H9 (cell line): ENCODE measurements at regions not wholly inside any gene's neighbourhood (a gene's known extent, or its start where the extent isn't known, plus 50 kb on each side); places are given as distances from the start of the nearest gene placed in this dataset.

Source experiments
- DNase-seq: peaks from one replicate; pipeline ENCODE4 v3.0.0-alpha.2; 2017
- H2AFZ ChIP-seq: one replicate; pipeline ENCODE4 v1.6.1; 2013; ENCODE audit warnings: mild to moderate bottlenecking, low read length, control low read depth, moderate library complexity
- H2AK5ac ChIP-seq: 2 replicates; pipeline ENCODE4 v1.6.1; 2013; ENCODE audit warnings: low read length, control low read depth, mixed read lengths; ENCODE audit not compliant: insufficient read length
- H2BK120ac ChIP-seq: one replicate; pipeline ENCODE4 v1.6.1; 2013; ENCODE audit warnings: low read depth, mild to moderate bottlenecking, low read length, control low read depth, inconsistent platforms; ENCODE audit not compliant: poor library complexity, severe bottlenecking
- H2BK12ac ChIP-seq: 2 replicates; pipeline ENCODE4 v1.6.1; 2013; ENCODE audit warnings: low read length, control low read depth, mixed read lengths, low read depth; ENCODE audit not compliant: insufficient read length
- H2BK15ac ChIP-seq: 2 replicates; pipeline ENCODE4 v1.6.1; 2013; ENCODE audit warnings: low read depth, low read length, control low read depth
- H2BK20ac ChIP-seq: one replicate; pipeline ENCODE4 v1.6.1; 2013; ENCODE audit warnings: low read depth, mild to moderate bottlenecking, low read length, control low read depth, inconsistent platforms; ENCODE audit not compliant: poor library complexity, severe bottlenecking
- H2BK5ac ChIP-seq: 2 replicates; pipeline ENCODE4 v1.6.1; 2013; ENCODE audit warnings: low read length, control low read depth, mixed read lengths; ENCODE audit not compliant: insufficient read length
- H3K14ac ChIP-seq: 2 replicates; pipeline ENCODE4 v1.6.1; 2013; ENCODE audit warnings: low read length, control low read depth; ENCODE audit not compliant: insufficient read depth
- H3K18ac ChIP-seq: 2 replicates; pipeline ENCODE4 v1.6.1; 2013; ENCODE audit warnings: low read depth, mild to moderate bottlenecking, mixed read lengths, low read length, control low read depth; ENCODE audit not compliant: insufficient read length
- H3K23ac ChIP-seq: 2 replicates; pipeline ENCODE4 v1.6.1; 2013; ENCODE audit warnings: low read length, control low read depth, mixed read lengths, low read depth; ENCODE audit not compliant: insufficient read length
- H3K23me2 ChIP-seq: 2 replicates; pipeline ENCODE4 v1.6.1; 2013; ENCODE audit warnings: low read depth, mild to moderate bottlenecking, mixed read lengths, low read length, control low read depth; ENCODE audit not compliant: insufficient read length, poor library complexity, severe bottlenecking
- H3K27ac ChIP-seq: 2 replicates; pipeline ENCODE4 v1.5.1; 2013; ENCODE audit warnings: low read length, control low read depth, mixed read lengths, low read depth; ENCODE audit not compliant: insufficient read length
- H3K27me3 ChIP-seq: 2 replicates; pipeline ENCODE4 v1.6.1; 2013; ENCODE audit warnings: low read length, control low read depth, inconsistent platforms; ENCODE audit not compliant: insufficient read depth
- H3K4ac ChIP-seq: 2 replicates; pipeline ENCODE4 v1.6.1; 2013; ENCODE audit warnings: low read depth, mild to moderate bottlenecking, control low read depth, inconsistent platforms, low read length, moderate library complexity
- H3K4me1 ChIP-seq: 2 replicates; pipeline ENCODE4 v1.6.1; 2013; ENCODE audit warnings: low read length, control low read depth, inconsistent platforms; ENCODE audit not compliant: insufficient read depth
- H3K4me2 ChIP-seq: 2 replicates; pipeline ENCODE4 v1.6.1; 2013; ENCODE audit warnings: low read length, control low read depth, mixed read lengths; ENCODE audit not compliant: insufficient read length, insufficient read depth
- H3K56ac ChIP-seq: 2 replicates; pipeline ENCODE4 v1.6.1; 2013; ENCODE audit warnings: low read depth, mild to moderate bottlenecking, mixed read lengths, low read length, control low read depth; ENCODE audit not compliant: insufficient read length
- H3K79me1 ChIP-seq: 2 replicates; pipeline ENCODE4 v1.6.1; 2013; ENCODE audit warnings: low read depth, mild to moderate bottlenecking, moderate library complexity, low read length, control low read depth, inconsistent platforms; ENCODE audit not compliant: insufficient read depth, poor library complexity, severe bottlenecking
- H3K79me2 ChIP-seq: 2 replicates; pipeline ENCODE4 v1.6.1; 2013; ENCODE audit warnings: low read length, control low read depth, inconsistent platforms; ENCODE audit not compliant: insufficient read depth
- H3K9ac ChIP-seq: 2 replicates; pipeline ENCODE4 v1.6.1; 2013; ENCODE audit warnings: low read length, control low read depth, mixed read lengths; ENCODE audit not compliant: insufficient read length; ENCODE audit errors: extremely low read depth
- H3K9me3 ChIP-seq: one replicate; pipeline ENCODE4 v1.6.1; 2013; ENCODE audit warnings: low read depth, low read length, inconsistent platforms; ENCODE audit not compliant: control insufficient read depth
- H3T11ph ChIP-seq: one replicate; pipeline ENCODE4 v1.6.1; 2013; ENCODE audit warnings: mild to moderate bottlenecking, low read length, control low read depth, inconsistent platforms
- H4K20me1 ChIP-seq: one replicate; pipeline ENCODE4 v1.6.1; 2013; ENCODE audit not compliant: control insufficient read depth, insufficient read length, insufficient read depth
- H4K5ac ChIP-seq: 2 replicates; pipeline ENCODE4 v1.6.1; 2013; ENCODE audit warnings: low read depth, mild to moderate bottlenecking, mixed read lengths, low read length, control low read depth; ENCODE audit not compliant: insufficient read length
- H4K8ac ChIP-seq: replicated peaks from 2 replicates; pipeline ENCODE4 v1.6.1; 2013; ENCODE audit warnings: low read length, control low read depth, mixed read lengths, low read depth; ENCODE audit not compliant: insufficient read length
- H4K91ac ChIP-seq: 2 replicates; pipeline ENCODE4 v1.6.1; 2013; ENCODE audit warnings: low read depth, mild to moderate bottlenecking, moderate library complexity, mixed read lengths, low read length, control low read depth; ENCODE audit not compliant: insufficient read length
- H3K27ac Mint-ChIP-seq, 3 experiments: 2 replicates in 2 of 3; 3 replicates in 1 of 3; pipeline ENCODE4 v1.8.0; 2020 to 2021; ENCODE audit warnings: mixed read lengths in 3 of 3, mild to moderate bottlenecking in 1 of 3, moderate library complexity in 1 of 3
- H3K27me3 Mint-ChIP-seq: 2 replicates; pipeline ENCODE4 v1.8.0; 2021; ENCODE audit warnings: low read depth, mild to moderate bottlenecking, moderate library complexity, mixed read lengths
- H3K36me3 Mint-ChIP-seq, 3 experiments: 2 replicates in 2 of 3; 3 replicates in 1 of 3; pipeline ENCODE4 v1.8.0; 2020 to 2021; ENCODE audit warnings: low read depth in 3 of 3, mixed read lengths in 3 of 3; ENCODE audit not compliant: insufficient read depth in 1 of 3
- H3K4me1 Mint-ChIP-seq, 2 experiments: 2 replicates each; pipeline ENCODE4 v1.8.0; 2020; ENCODE audit warnings: mixed read lengths in 2 of 2
- H3K4me3 Mint-ChIP-seq, 2 experiments: 2 replicates in 1 of 2; 3 replicates in 1 of 2; pipeline ENCODE4 v1.8.0; 2020 to 2021; ENCODE audit warnings: mild to moderate bottlenecking in 2 of 2, mixed read lengths in 2 of 2, moderate library complexity in 1 of 2
- H3K9me3 Mint-ChIP-seq, 2 experiments: 2 replicates in 1 of 2; 3 replicates in 1 of 2; pipeline ENCODE4 v1.8.0; 2020; ENCODE audit warnings: mild to moderate bottlenecking in 2 of 2, mixed read lengths in 2 of 2, moderate library complexity in 1 of 2
- CTCF ChIP-seq: fragments of 200-600 bp; sonication (generic); conservative IDR thresholded peaks from 3 replicates; pipeline ENCODE4 v1.8.0; 2021; ENCODE audit warnings: antibody characterized with exemption, mild to moderate bottlenecking
- WGBS: extraction: QIAGEN DNeasy Blood & Tissue Kit; methylation state at CpG from one replicate; pipeline ENCODE4 v1.1.7; 2013; ENCODE audit warnings: missing lambda C conversion rate, low lambda C conversion rate, mixed read lengths; ENCODE audit not compliant: insufficient read length; ENCODE audit errors: extremely low coverage; 5-methylcytosine and 5-hydroxymethylcytosine counted together

- Histone ChIP-seq H4K20me1 (no peaks in the 10 kb centered on the region), H3K23ac (no peak overlapping the region), H3K4me1 (peaks cover 6% of the 10 kb centered on the region; the same call in 1 of the 2 replicates), H3K79me2 (no peaks in the 10 kb centered on the region), H3K27me3 (no peaks in the 10 kb centered on the region), H3K18ac (no peak overlapping the region), H2BK15ac (no peak overlapping the region), H3T11ph (no peak overlapping the region), H3K4ac (no peak overlapping the region), H2BK120ac (no peak overlapping the region), H3K9me3 (no peaks in the 10 kb centered on the region), H3K9ac (no peak overlapping the region), H2AK5ac (no peak overlapping the region), H4K8ac (no peak overlapping the region), H3K27ac (no peak overlapping the region), H2BK20ac (no peak overlapping the region), H3K23me2 (no peaks in the 10 kb centered on the region), H4K91ac (no peak overlapping the region), H3K4me2 (no peak overlapping the region), H2AFZ (no peak overlapping the region), H3K56ac (no peak overlapping the region), H2BK5ac (no peak overlapping the region), H2BK12ac (no peak overlapping the region), H4K5ac (no peak overlapping the region), H3K79me1 (no peaks in the 10 kb centered on the region), H3K14ac (no peak overlapping the region)
- no CpG with 5 or more reads among the region's 7 CpGs for WGBS
- Mint-ChIP-seq H3K4me1 (peaks cover 34 to 41% of the 10 kb centered on the region in 2 experiments), H3K36me3 (peaks cover 0 to 4% (median 0%) of the 10 kb centered on the region in 3 experiments; a peak in 2 of 7 replicates), H3K9me3 (0 out of 5 replicates have a peak, but pooled peaks cover 0 to 3% of the 10 kb centered on the region in 2 experiments), H3K4me3 (no peak overlapping the region), H3K27me3 (no peaks in the 10 kb centered on the region), H3K27ac (no peak overlapping the region)
- DNase-seq: no peak
- no peak for TF ChIP-seq CTCF
Observed at GRCh38 chr7:24501009-24501408, 72.2 kb upstream of the PALS2 start.
